Astrocyte (in vitro differentiated cells and primary cell): ENCODE measurements at regions not wholly inside any gene's neighbourhood (a gene's known extent, or its start where the extent isn't known, plus 50 kb on each side); places are given as distances from the start of the nearest gene placed in this dataset.

Experiments used
- CTCF ChIP-seq: IDR thresholded peaks from 2 replicates; pipeline ENCODE4 v1.5.1; 2011; ENCODE audit warnings: low read depth, mild to moderate bottlenecking, inconsistent platforms, low read length, moderate library complexity; ENCODE audit not compliant: insufficient read depth
- EZH2 ChIP-seq: IDR thresholded peaks from 2 replicates; pipeline ENCODE4 v1.6.1; 2012; ENCODE audit warnings: mild to moderate bottlenecking, low read length, inconsistent platforms; ENCODE audit not compliant: insufficient read depth

DNA sequence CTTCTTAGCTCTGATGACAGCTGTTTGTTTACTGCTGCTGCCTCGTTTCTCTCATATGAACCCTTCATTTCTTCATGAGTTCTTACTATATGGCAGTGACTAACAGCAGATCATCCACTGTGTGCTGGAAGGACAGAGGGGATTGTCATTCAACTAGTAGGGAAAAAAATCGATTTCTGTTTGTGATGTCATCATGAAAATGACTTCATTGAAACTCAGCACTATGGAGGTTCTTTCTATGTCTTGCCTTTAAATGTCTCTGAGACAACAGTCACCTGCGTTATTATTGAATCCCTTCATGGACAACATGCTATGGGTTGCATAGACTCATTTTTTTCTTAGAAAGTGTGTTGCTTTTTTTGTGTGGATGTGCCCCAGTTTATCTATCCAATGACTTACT is 394.4 kb downstream of the DOK5 start:
- TF ChIP-seq CTCF (no peak), EZH2 (no peak)
